ENCODE measurements at regions not wholly inside any gene's neighbourhood (a gene's known extent, or its start where the extent isn't known, plus 50 kb on each side); places are given as distances from the start of the nearest gene placed in this dataset.

DNA sequence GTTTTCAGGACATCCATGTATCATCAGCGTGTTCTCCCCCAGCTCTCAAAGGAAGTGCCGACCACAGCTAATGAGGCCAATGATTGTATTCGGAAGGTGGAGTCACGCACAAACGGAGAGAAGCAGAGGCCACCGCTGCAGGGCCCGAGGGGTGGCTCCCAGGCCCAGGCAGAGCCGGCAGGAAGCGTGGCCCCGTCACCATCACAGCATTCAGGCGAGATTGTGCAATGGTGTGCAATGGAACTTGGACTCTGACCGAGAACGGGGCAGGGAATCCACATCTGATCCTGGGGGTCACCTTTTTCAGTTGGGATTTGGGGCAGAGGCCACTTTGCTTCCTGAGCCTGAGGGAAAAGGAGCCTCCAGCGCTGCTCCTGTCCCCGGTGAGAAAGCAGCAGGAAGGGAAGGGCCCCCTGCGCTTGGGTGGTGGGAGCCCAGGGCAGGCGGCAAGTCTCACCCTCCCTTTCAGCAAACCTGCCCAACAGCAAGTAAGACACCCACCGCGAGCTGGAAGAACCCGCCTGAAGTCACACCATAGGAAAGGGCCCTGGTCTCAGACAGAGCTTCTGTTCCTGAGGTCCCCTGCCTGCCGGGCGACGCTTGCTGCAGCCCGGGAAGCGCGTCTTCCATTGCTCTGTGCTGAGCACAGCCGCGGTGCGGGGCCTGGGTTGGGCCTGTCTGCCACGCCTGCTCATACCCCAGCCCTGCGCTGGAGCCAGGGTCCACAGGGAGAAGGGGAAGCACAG lies 1430.7 kb downstream of the BRD1 start:
- CTCF ChIA-PET, result no interaction called here
- no peak for DNase-seq (ENCODE audit: low read depth)
- TF ChIP-seq, protein P1, sequence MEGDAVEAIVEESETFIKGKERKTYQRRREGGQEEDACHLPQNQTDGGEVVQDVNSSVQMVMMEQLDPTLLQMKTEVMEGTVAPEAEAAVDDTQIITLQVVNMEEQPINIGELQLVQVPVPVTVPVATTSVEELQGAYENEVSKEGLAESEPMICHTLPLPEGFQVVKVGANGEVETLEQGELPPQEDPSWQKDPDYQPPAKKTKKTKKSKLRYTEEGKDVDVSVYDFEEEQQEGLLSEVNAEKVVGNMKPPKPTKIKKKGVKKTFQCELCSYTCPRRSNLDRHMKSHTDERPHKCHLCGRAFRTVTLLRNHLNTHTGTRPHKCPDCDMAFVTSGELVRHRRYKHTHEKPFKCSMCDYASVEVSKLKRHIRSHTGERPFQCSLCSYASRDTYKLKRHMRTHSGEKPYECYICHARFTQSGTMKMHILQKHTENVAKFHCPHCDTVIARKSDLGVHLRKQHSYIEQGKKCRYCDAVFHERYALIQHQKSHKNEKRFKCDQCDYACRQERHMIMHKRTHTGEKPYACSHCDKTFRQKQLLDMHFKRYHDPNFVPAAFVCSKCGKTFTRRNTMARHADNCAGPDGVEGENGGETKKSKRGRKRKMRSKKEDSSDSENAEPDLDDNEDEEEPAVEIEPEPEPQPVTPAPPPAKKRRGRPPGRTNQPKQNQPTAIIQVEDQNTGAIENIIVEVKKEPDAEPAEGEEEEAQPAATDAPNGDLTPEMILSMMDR (IDR thresholded peaks at IDR 0.05; ENCODE audit: insufficient read depth, low read depth, low read length), result no peak
- no peak overlapping the region for H3K4me3 ChIP-seq (ENCODE audit: low read depth, low read length)
- POLR2A ChIA-PET, result no interaction called here
- H3K36me3 ChIP-seq (ENCODE audit: control insufficient read depth, insufficient read depth, low read length), result no peaks in the 10 kb centered on the region
- H3K27me3 ChIP-seq (ENCODE audit: control insufficient read depth, insufficient read depth, low read length), result no peaks in the 10 kb centered on the region

GRCh38 chr22:48396091-48396784 lies 1431.4 kb downstream of the BRD1 start:
- no peaks in the 10 kb centered on the region for H3K36me3 ChIP-seq (ENCODE audit: control insufficient read depth, insufficient read depth, low read length)
- no peaks in the 10 kb centered on the region for H3K27me3 ChIP-seq (ENCODE audit: control insufficient read depth, insufficient read depth, low read length)
- H3K4me3 ChIP-seq (ENCODE audit: low read depth, low read length), result no peak overlapping the region
- TF ChIP-seq, protein P1 (IDR thresholded peaks at IDR 0.05; ENCODE audit: insufficient read depth, low read depth, low read length), result no peak
- ChIA-PET POLR2A (no interaction called here), CTCF (no interaction called here)
- no peak for DNase-seq (ENCODE audit: low read depth)

- CTCF ChIA-PET, result no interaction called here
- POLR2A ChIA-PET, result no interaction called here
- no peaks in the 10 kb centered on the region for H3K36me3 ChIP-seq (ENCODE audit: control insufficient read depth, insufficient read depth, low read length)
- TF ChIP-seq, protein P1 (IDR thresholded peaks at IDR 0.05; ENCODE audit: insufficient read depth, low read depth, low read length), result no peak
- no peaks in the 10 kb centered on the region for H3K27me3 ChIP-seq (ENCODE audit: control insufficient read depth, insufficient read depth, low read length)
- no peak for DNase-seq (ENCODE audit: low read depth)
- no peak overlapping the region for H3K4me3 ChIP-seq (ENCODE audit: low read depth, low read length)
Observed at GRCh38 chr22:48395201-48395600, 1432.5 kb downstream of the BRD1 start.

DNA sequence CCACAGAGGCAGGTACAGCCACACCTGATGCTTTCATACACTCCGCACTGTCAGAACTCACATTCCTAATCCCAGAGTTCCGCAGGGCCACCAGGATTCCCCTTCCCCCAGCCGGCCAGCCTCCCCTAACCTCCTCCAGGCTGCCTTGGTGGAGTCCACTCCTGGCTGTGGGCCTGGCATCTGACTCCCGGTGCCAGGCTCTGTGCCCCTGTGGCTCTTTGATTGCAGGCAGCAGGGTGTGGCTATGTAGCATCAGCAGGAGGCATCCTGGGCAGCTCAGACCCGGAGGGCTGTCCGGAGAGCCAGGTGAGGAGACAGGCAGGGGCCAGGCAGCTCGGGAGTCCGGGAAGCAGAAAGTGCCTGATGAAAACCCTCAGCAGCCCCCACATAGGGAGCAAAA lies 1432.9 kb downstream of the BRD1 start:
- CTCF ChIA-PET, result no interaction called here
- Histone ChIP-seq H3K27me3 (ENCODE audit: control insufficient read depth, insufficient read depth, low read length) (no peaks in the 10 kb centered on the region), H3K4me3 (ENCODE audit: low read depth, low read length) (no peak overlapping the region), H3K36me3 (ENCODE audit: control insufficient read depth, insufficient read depth, low read length) (no peaks in the 10 kb centered on the region)
- DNase-seq (ENCODE audit: low read depth), result no peak
- TF ChIP-seq, protein P1 (IDR thresholded peaks at IDR 0.05; ENCODE audit: insufficient read depth, low read depth, low read length), result no peak
- POLR2A ChIA-PET, result no interaction called here

- Histone ChIP-seq H3K27me3 (ENCODE audit: control insufficient read depth, insufficient read depth, low read length) (no peaks in the 10 kb centered on the region), H3K4me3 (ENCODE audit: low read depth, low read length) (no peak overlapping the region), H3K36me3 (ENCODE audit: control insufficient read depth, insufficient read depth, low read length) (no peaks in the 10 kb centered on the region)
- DNase-seq (ENCODE audit: low read depth), result no peak
- TF ChIP-seq, protein P1 (IDR thresholded peaks at IDR 0.05; ENCODE audit: insufficient read depth, low read depth, low read length), result no peak
- CTCF ChIA-PET, result no interaction called here
- POLR2A ChIA-PET, result no interaction called here
Observed at GRCh38 chr22:48393885-48394284, 1433.8 kb downstream of the BRD1 start.

Data from BJ (cell line).